H1 (cell line): ENCODE measurements at regions not wholly inside any gene's neighbourhood (a gene's known extent, or its start where the extent isn't known, plus 50 kb on each side); places are given as distances from the start of the nearest gene placed in this dataset.

Experiments
- CTCF ChIA-PET: fragments of 300-600 bp; sonication (Branson Sonifier 250); formaldehyde crosslinking; loops from one replicate; lab custom pipeline; 2021; ENCODE audit not compliant: partially characterized antibody; lab: Charles Lee
- POLR2A ChIA-PET: fragments of 300-600 bp; sonication (Branson Sonifier 250); formaldehyde crosslinking; loops from one replicate; lab custom pipeline; 2021; ENCODE audit warnings: inconsistent platforms; ENCODE audit not compliant: partially characterized antibody; lab: Charles Lee
- DNase-seq, 2 experiments: peaks; one replicate each; pipeline versions ENCODE4 v3.0.0 to v3.0.0-alpha.2; 2010 to 2022; ENCODE audit warnings: low spot score in 2 of 2, low read depth in 1 of 2, mixed read lengths in 1 of 2
- FAIRE-seq: peaks from 2 replicates; lab custom pipeline; 2011; peaks lifted over from hg19 to GRCh38; lab: Jason Lieb, UNC
- H2AFZ ChIP-seq: 2 replicates; pipeline ENCODE4 v1.8.1; 2012; ENCODE audit warnings: low read length, inconsistent platforms
- H2AK5ac ChIP-seq: 2 replicates; pipeline ENCODE4 v1.6.1; 2013; ENCODE audit warnings: low read depth, low read length
- H2BK120ac ChIP-seq: replicated peaks from 2 replicates; pipeline ENCODE3; 2013; ENCODE audit warnings: low read depth, low read length, inconsistent platforms
- H2BK12ac ChIP-seq: 2 replicates; pipeline ENCODE4 v1.6.1; 2013; ENCODE audit warnings: low read depth, low read length
- H2BK15ac ChIP-seq: 2 replicates; pipeline ENCODE4 v1.6.1; 2013; ENCODE audit warnings: low read length
- H2BK20ac ChIP-seq: 2 replicates; pipeline ENCODE4 v1.6.1; 2013; ENCODE audit warnings: low read length
- H2BK5ac ChIP-seq: 2 replicates; pipeline ENCODE4 v1.6.1; 2013; ENCODE audit warnings: low read depth, low read length
- H3K14ac ChIP-seq: 2 replicates; pipeline ENCODE4 v1.6.1; 2013; ENCODE audit warnings: inconsistent platforms; ENCODE audit not compliant: insufficient read length
- H3K18ac ChIP-seq: 2 replicates; pipeline ENCODE4 v1.6.1; 2013; ENCODE audit warnings: low read length; ENCODE audit errors: extremely low read depth
- H3K23ac ChIP-seq: 2 replicates; pipeline ENCODE4 v1.6.1; 2013; ENCODE audit warnings: inconsistent platforms; ENCODE audit not compliant: insufficient read length
- H3K23me2 ChIP-seq: 2 replicates; pipeline ENCODE4 v1.6.1; 2013; ENCODE audit warnings: low read depth, low read length
- H3K27ac ChIP-seq: 2 replicates; pipeline ENCODE4 v1.6.1; 2011; ENCODE audit warnings: low read depth, low read length, inconsistent platforms
- H3K27me3 ChIP-seq, 4 experiments: replicated peaks in 1 of 4; 1 replicate in 1 of 4; 2 replicates in 3 of 4; pipeline versions ENCODE4 v1.6.1 to v1.8.1; 2011 to 2013; ENCODE audit warnings: low read length in 3 of 4, mild to moderate bottlenecking in 3 of 4, inconsistent platforms in 2 of 4, mixed read lengths in 2 of 4, moderate library complexity in 1 of 4; ENCODE audit not compliant: control insufficient read depth in 3 of 4, insufficient read depth in 3 of 4; ENCODE audit errors: extremely low read depth in 1 of 4
- H3K36me3 ChIP-seq, 4 experiments: 2 replicates each; pipeline versions ENCODE4 v1.6.1 to v1.8.1; 2011 to 2013; ENCODE audit warnings: mild to moderate bottlenecking in 4 of 4, low read length in 3 of 4, moderate library complexity in 2 of 4, control low read depth in 1 of 4, inconsistent platforms in 1 of 4; ENCODE audit not compliant: insufficient read depth in 4 of 4, control insufficient read depth in 2 of 4
- H3K4ac ChIP-seq: replicated peaks from 2 replicates; pipeline ENCODE3; 2013; ENCODE audit warnings: low read length, low read depth, mixed read lengths, inconsistent platforms; ENCODE audit not compliant: insufficient read length
- H3K4me1 ChIP-seq, 4 experiments: replicated peaks in 1 of 4; 1 replicate in 1 of 4; 2 replicates in 3 of 4; pipeline versions ENCODE4 v1.6.1 to v1.8.1; 2011 to 2013; ENCODE audit warnings: low read length in 3 of 4, inconsistent platforms in 2 of 4, mixed read lengths in 1 of 4; ENCODE audit not compliant: insufficient read depth in 4 of 4, control insufficient read depth in 3 of 4
- H3K4me2 ChIP-seq, 2 experiments: 2 replicates each; pipeline versions ENCODE4 v1.6.1 to v1.8.1; 2011 to 2013; ENCODE audit warnings: low read depth in 2 of 2, low read length in 2 of 2, control low read depth in 1 of 2, inconsistent platforms in 1 of 2, mild to moderate bottlenecking in 1 of 2; ENCODE audit not compliant: insufficient read depth in 1 of 2
- H3K4me3 ChIP-seq, 4 experiments: fragments of 200-600, 300-600 bp in 1 of 4; sonication (generic), shearing (Covaris generic), sonication (Bioruptor Twin) in 1 of 4; 2 replicates each; pipeline versions ENCODE4 v1.5.1 to v1.8.1; 2011 to 2016; ENCODE audit warnings: low read length in 4 of 4, low read depth in 3 of 4, control low read depth in 2 of 4, inconsistent platforms in 2 of 4, mild to moderate bottlenecking in 2 of 4, mixed read lengths in 1 of 4, moderate library complexity in 1 of 4; ENCODE audit not compliant: insufficient read depth in 2 of 4; ENCODE audit errors: extremely low read depth in 1 of 4
- H3K56ac ChIP-seq: replicated peaks from 2 replicates; pipeline ENCODE3; 2013; ENCODE audit warnings: low read depth, mild to moderate bottlenecking, mixed read lengths, low read length, inconsistent platforms; ENCODE audit not compliant: insufficient read length
- H3K79me1 ChIP-seq: 2 replicates; pipeline ENCODE4 v1.6.1; 2013; ENCODE audit warnings: low read depth, low read length, control low read depth
- H3K79me2 ChIP-seq, 2 experiments: 2 replicates each; pipeline versions ENCODE4 v1.6.1 to v1.8.1; 2012 to 2013; ENCODE audit warnings: low read length in 2 of 2, mild to moderate bottlenecking in 2 of 2, inconsistent platforms in 1 of 2; ENCODE audit not compliant: insufficient read depth in 2 of 2, control insufficient read depth in 1 of 2
- H3K9ac ChIP-seq, 4 experiments: replicated peaks in 1 of 4; 1 replicate in 1 of 4; 2 replicates in 3 of 4; pipeline versions ENCODE4 v1.6.1 to v1.8.1; 2011 to 2013; ENCODE audit warnings: low read depth in 3 of 4, low read length in 3 of 4, control low read depth in 2 of 4, mild to moderate bottlenecking in 2 of 4, moderate library complexity in 2 of 4, inconsistent platforms in 1 of 4; ENCODE audit errors: extremely low read depth in 1 of 4
- H3K9me3 ChIP-seq, 2 experiments: 2 replicates each; pipeline versions ENCODE4 v1.6.1 to v1.8.1; 2012 to 2013; ENCODE audit warnings: mild to moderate bottlenecking in 2 of 2, moderate library complexity in 2 of 2, control low read depth in 1 of 2, inconsistent platforms in 1 of 2, low read depth in 1 of 2, low read length in 1 of 2, mixed read lengths in 1 of 2; ENCODE audit not compliant: insufficient read depth in 2 of 2
- H4K20me1 ChIP-seq, 2 experiments: replicated peaks in 1 of 2; 2 replicates each; pipeline versions ENCODE3 to v1.8.1; 2011 to 2013; ENCODE audit warnings: inconsistent platforms in 2 of 2, low read length in 2 of 2, mild to moderate bottlenecking in 1 of 2; ENCODE audit not compliant: insufficient read depth in 2 of 2, control insufficient read depth in 1 of 2
- H4K5ac ChIP-seq: 2 replicates; pipeline ENCODE4 v1.6.1; 2013; ENCODE audit warnings: low read length, low read depth, mixed read lengths, inconsistent platforms; ENCODE audit not compliant: insufficient read length
- H4K8ac ChIP-seq: 2 replicates; pipeline ENCODE4 v1.8.0; 2013; ENCODE audit warnings: mild to moderate bottlenecking, moderate library complexity, low read length, inconsistent platforms; ENCODE audit not compliant: insufficient read depth; ENCODE audit errors: extremely low read depth
- H4K91ac ChIP-seq: replicated peaks from 2 replicates; pipeline ENCODE3; 2013; ENCODE audit warnings: low read length, mixed read lengths, inconsistent platforms; ENCODE audit not compliant: insufficient read length
- FOSL1 ChIP-seq: IDR thresholded peaks from 2 replicates; pipeline ENCODE4 v1.6.1; 2011; ENCODE audit warnings: mild to moderate bottlenecking, low read depth, low read length, moderate library complexity; ENCODE audit not compliant: insufficient read depth
- POU5F1 ChIP-seq: IDR thresholded peaks from 2 replicates; pipeline ENCODE4 v1.6.1; 2011; ENCODE audit warnings: low read depth, mild to moderate bottlenecking, low read length, moderate library complexity
- WGBS, 2 experiments: shearing (Covaris generic) in 1 of 2; methylation state at CpG; one replicate each; pipeline versions ENCODE4 v1.1.6 to v1.1.7; 2013 to 2015; ENCODE audit warnings: low lambda C conversion rate in 2 of 2, mixed read lengths in 2 of 2, inconsistent platforms in 1 of 2, low coverage in 1 of 2, missing lambda C conversion rate in 1 of 2; ENCODE audit not compliant: insufficient replicate concordance in 2 of 2, insufficient coverage in 1 of 2, insufficient read length in 1 of 2; ENCODE audit errors: extremely low coverage in 1 of 2, missing lambda C conversion rate in 1 of 2; 5-methylcytosine and 5-hydroxymethylcytosine counted together

DNA sequence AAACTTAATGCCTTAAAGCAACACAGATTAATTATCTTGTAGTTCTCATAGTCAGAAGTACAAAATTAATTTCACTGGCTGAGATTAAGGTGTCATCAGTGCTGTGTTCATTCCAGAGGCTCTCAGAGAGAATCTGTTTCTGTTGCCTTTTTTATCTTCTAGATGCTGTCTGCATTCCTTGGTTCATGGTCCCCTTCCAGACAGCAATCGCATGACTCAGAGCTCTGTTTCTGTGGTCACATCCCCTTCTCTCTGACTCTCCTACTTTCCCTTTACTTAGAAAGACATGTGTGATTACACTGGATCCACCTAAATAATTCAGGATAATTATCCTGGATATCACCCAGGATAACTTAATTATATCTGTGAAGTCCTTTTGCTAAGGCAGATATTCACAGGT lies 148.6 kb downstream of the MAIP1 start:
- no peak overlapping the region for H2BK12ac ChIP-seq
- H4K8ac ChIP-seq: no peak overlapping the region
- FAIRE-seq (no peak), DNase-seq (no peak)
- H4K20me1 ChIP-seq: no peaks in the 10 kb centered on the region
- no peak overlapping the region for H2AK5ac ChIP-seq
- no peaks in the 10 kb centered on the region for H3K79me2 ChIP-seq
- WGBS, 2 experiments: 76% methylated on average over 1 of the region's 1 CpG; no CpG with 5 or more reads in 1 of the 2 experiments
- H2BK120ac ChIP-seq: no peak overlapping the region
- H2BK15ac ChIP-seq: no peak overlapping the region
- no peak overlapping the region for H3K4ac ChIP-seq
- no peaks in the 10 kb centered on the region for H3K27me3 ChIP-seq
- H4K5ac ChIP-seq: no peak overlapping the region
- H2BK5ac ChIP-seq: no peak overlapping the region
- no peak overlapping the region for H3K4me2 ChIP-seq
- no peaks in the 10 kb centered on the region for H3K9me3 ChIP-seq
- no peaks in the 10 kb centered on the region for H3K79me1 ChIP-seq
- no peak overlapping the region for H4K91ac ChIP-seq
- no peaks in the 10 kb centered on the region for H3K23me2 ChIP-seq
- H3K18ac ChIP-seq: no peak overlapping the region
- H2AFZ ChIP-seq: no peak overlapping the region
- H2BK20ac ChIP-seq: no peak overlapping the region
- no peak overlapping the region for H3K23ac ChIP-seq
- no peaks in the 10 kb centered on the region for H3K4me1 ChIP-seq
- no peak overlapping the region for H3K14ac ChIP-seq
- ChIA-PET POLR2A (interaction anchor here (1.1 kb wide), 1 partner anchor 119 kb away, joined by 3 read pairs; no protein-coding TSS in a partner anchor), CTCF (interaction anchor here (1.0 kb wide), 2 partner anchors 14 to 16 kb away, joined by 3 read pairs; no protein-coding TSS in a partner anchor)
- H3K36me3 ChIP-seq: no peaks in the 10 kb centered on the region
- H3K27ac ChIP-seq: no peak overlapping the region
- H3K4me3 ChIP-seq: no peak overlapping the region
- H3K9ac ChIP-seq: no peak overlapping the region
- no peak overlapping the region for H3K56ac ChIP-seq
- TF ChIP-seq POU5F1 (no peak), FOSL1 (no peak)
